ENCODE measurements at regions not wholly inside any gene's neighbourhood (a gene's known extent, or its start where the extent isn't known, plus 50 kb on each side); places are given as distances from the start of the nearest gene placed in this dataset.

GRCh38 chr11:119489087-119489486 lies 66.1 kb upstream of the THY1 start:
- Mint-ChIP-seq H3K27ac (no peak overlapping the region), H3K36me3 (no peaks in the 10 kb centered on the region), H3K4me3 (no peak overlapping the region), H3K9me3 (no peaks in the 10 kb centered on the region), H3K4me1 (no peaks in the 10 kb centered on the region), H3K27me3 (peaks cover 19 to 37% of the 10 kb centered on the region in 2 donors)
- H3K4me1 ChIP-seq (ENCODE audit: insufficient read depth, low read length) = no peaks in the 10 kb centered on the region
- no peak overlapping the region for H3K4me3 ChIP-seq (ENCODE audit: low read length in 2 of 2)
- no peak overlapping the region for H3K27ac ChIP-seq (ENCODE audit: low read depth, low read length)
- CTCF ChIA-PET (ENCODE audit: partially characterized antibody) = no interaction called here
- intact Hi-C loops (cut with micrococcal nuclease) = no loop called here
- POLR2A ChIA-PET (ENCODE audit: partially characterized antibody) = no interaction called here
- H3K27me3 ChIP-seq (ENCODE audit: insufficient read depth, low read length) = no peaks in the 10 kb centered on the region
- no peaks in the 10 kb centered on the region for H3K9me3 ChIP-seq (ENCODE audit: control insufficient read depth in 1 of 2, low read length in 2 of 2)
- DNase-seq = no peak
- no peaks in the 10 kb centered on the region for H3K36me3 ChIP-seq (ENCODE audit: insufficient read depth, low read length)

DNA sequence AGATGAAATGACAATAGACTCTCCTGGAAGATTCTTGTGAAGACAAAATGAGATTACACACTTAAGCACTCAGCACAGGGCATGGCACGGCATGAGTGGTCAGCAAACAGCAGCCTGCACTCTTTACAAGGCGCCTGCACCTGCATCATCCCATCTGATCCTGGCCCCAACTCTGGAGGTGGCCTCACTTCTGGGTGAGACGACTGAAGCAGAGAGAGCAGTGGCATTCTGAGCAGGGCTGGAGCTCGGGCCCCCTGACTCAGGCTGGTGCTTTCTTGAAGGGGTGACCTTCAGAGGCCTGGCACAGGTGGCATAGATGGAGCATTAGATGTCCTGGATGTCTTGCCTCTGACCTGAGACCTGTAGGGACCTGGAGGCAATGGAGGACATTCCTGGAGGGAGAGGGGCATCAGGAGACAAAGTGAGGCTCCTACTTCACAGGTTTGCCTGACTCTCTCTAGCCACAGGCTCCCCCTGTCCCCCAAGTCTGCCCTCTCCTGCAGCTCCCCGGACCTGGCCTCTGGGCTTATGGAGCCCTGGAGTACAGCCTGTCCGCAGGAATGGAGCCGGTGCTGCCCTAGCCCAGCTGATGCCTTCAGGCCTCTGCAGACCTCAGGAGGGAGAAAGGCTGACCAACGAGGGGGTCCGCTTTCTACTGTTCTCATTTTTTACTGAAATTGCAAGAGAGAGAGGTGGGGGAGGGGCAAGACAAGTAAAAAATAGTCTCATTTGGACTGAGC lies 65.5 kb upstream of the THY1 start:
- no peak for DNase-seq
- H3K36me3 ChIP-seq (ENCODE audit: insufficient read depth, low read length) = no peaks in the 10 kb centered on the region
- Mint-ChIP-seq H3K36me3 (no peaks in the 10 kb centered on the region), H3K4me3 (no peak overlapping the region), H3K27me3 (peaks cover 19 to 38% of the 10 kb centered on the region in 2 donors), H3K9me3 (no peaks in the 10 kb centered on the region), H3K27ac (no peak overlapping the region), H3K4me1 (no peaks in the 10 kb centered on the region)
- H3K4me3 ChIP-seq (ENCODE audit: low read length in 2 of 2) = no peak overlapping the region
- H3K4me1 ChIP-seq (ENCODE audit: insufficient read depth, low read length) = no peaks in the 10 kb centered on the region
- no peaks in the 10 kb centered on the region for H3K9me3 ChIP-seq (ENCODE audit: control insufficient read depth in 1 of 2, low read length in 2 of 2)
- no peaks in the 10 kb centered on the region for H3K27me3 ChIP-seq (ENCODE audit: insufficient read depth, low read length)
- ChIA-PET CTCF (ENCODE audit: partially characterized antibody) (no interaction called here), POLR2A (ENCODE audit: partially characterized antibody) (no interaction called here)
- no peak overlapping the region for H3K27ac ChIP-seq (ENCODE audit: low read depth, low read length)
- intact Hi-C loops (cut with micrococcal nuclease) = no loop called here

DNA sequence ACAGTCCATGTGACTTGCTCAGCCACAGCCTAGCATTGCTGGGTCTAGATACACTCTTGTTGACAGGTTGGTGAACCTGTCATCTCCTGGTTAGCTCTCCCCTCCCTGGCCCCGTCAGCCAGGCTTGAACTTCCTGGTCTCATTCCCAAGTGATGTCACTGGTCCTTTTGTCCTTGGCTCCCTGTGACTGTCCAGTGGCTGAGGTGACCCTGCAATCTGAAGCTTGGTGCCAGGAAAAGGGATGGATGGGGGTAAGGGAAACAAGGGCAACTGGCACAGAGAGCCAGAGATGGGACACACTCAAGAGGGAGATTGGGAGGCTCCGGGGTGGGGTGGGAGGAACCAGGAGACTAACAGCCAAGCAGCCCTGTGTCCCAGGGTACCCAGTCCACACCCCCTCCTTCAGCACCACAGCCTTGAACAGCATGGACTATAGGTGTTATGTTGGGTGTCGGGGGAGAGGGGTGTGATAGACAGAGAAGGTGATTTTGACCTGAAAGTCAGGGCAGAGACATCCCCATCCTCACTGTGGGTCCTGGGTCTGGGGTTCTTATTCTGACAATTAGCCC lies 63.8 kb upstream of the THY1 start:
- no peak overlapping the region for H3K27ac ChIP-seq (ENCODE audit: low read depth, low read length)
- H3K36me3 Mint-ChIP-seq = no peaks in the 10 kb centered on the region
- peaks cover 19 to 40% of the 10 kb centered on the region in 2 donors for H3K27me3 Mint-ChIP-seq
- ChIA-PET CTCF (ENCODE audit: partially characterized antibody) (no interaction called here), POLR2A (ENCODE audit: partially characterized antibody) (no interaction called here)
- no peak for DNase-seq
- H3K4me1 Mint-ChIP-seq = no peaks in the 10 kb centered on the region
- no peak overlapping the region for H3K4me3 ChIP-seq (ENCODE audit: low read length in 2 of 2)
- H3K27ac Mint-ChIP-seq = no peak overlapping the region
- H3K36me3 ChIP-seq (ENCODE audit: insufficient read depth, low read length) = no peaks in the 10 kb centered on the region
- H3K9me3 ChIP-seq (ENCODE audit: control insufficient read depth in 1 of 2, low read length in 2 of 2) = no peaks in the 10 kb centered on the region
- H3K4me1 ChIP-seq (ENCODE audit: insufficient read depth, low read length) = peaks cover under 1% of the 10 kb centered on the region
- H3K27me3 ChIP-seq (ENCODE audit: insufficient read depth, low read length) = no peaks in the 10 kb centered on the region
- no peak overlapping the region for H3K4me3 Mint-ChIP-seq
- intact Hi-C loops (cut with micrococcal nuclease) = no loop called here
- no peaks in the 10 kb centered on the region for H3K9me3 Mint-ChIP-seq

GRCh38 chr11:119486016-119486415 lies 63.0 kb upstream of the THY1 start:
- intact Hi-C loops (cut with micrococcal nuclease) = no loop called here
- DNase-seq = no peak
- Mint-ChIP-seq H3K4me1 (peaks cover 0 to 4% (median 0%) of the 10 kb centered on the region in 4 donors), H3K27ac (no peak overlapping the region), H3K36me3 (no peaks in the 10 kb centered on the region), H3K4me3 (no peak overlapping the region), H3K27me3 (peaks cover 16 to 40% of the 10 kb centered on the region in 2 donors), H3K9me3 (no peaks in the 10 kb centered on the region)
- Histone ChIP-seq H3K36me3 (ENCODE audit: insufficient read depth, low read length) (no peaks in the 10 kb centered on the region), H3K4me1 (ENCODE audit: insufficient read depth, low read length) (peaks cover 7% of the 10 kb centered on the region), H3K9me3 (ENCODE audit: control insufficient read depth in 1 of 2, low read length in 2 of 2) (no peaks in the 10 kb centered on the region), H3K27me3 (ENCODE audit: insufficient read depth, low read length) (no peaks in the 10 kb centered on the region), H3K27ac (ENCODE audit: low read depth, low read length) (no peak overlapping the region), H3K4me3 (ENCODE audit: low read length in 2 of 2) (no peak overlapping the region)
- POLR2A ChIA-PET (ENCODE audit: partially characterized antibody) = no interaction called here
- CTCF ChIA-PET (ENCODE audit: partially characterized antibody) = no interaction called here

DNA sequence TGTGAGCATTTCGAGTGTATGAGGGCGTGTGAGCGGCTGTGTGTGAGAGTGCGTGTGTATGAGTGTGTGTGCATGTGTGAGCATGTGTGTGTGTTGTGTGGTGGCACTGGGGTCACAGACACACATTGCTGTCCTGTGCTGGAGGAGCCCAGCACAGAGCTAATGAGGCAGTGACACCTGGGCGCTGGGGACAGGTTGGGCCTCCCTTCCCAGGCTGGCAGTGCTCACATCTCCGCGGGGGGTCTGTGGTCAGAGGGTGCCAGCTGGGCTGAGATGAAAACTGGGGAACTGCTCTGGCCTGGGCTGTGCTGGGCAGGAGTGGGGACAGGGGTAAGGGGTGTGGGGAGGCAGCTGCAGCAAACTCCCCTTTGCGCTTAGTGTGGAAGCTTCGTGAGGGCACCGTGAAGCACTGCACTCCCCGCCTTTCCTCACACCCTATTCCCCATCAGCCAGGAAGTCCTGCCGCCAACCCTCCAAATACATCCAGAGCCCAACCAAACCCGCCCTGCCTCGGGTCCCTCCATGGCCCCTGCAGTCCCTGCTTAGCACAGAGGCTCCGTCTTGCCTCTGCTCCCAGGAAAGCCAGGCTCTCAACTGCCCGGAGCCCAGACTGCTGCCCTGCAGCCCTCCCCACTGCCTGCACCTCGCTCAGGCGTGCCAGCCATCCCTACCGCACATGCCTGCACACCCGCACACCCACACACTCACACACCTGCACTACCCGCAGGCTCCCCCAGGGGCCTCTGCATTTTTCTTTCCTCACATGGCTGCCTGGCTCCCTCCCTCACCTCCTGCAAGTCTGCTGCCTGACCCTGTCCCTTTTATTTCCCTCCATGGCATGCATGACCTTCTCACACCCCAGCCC lies 62.0 kb upstream of the THY1 start:
- no peak overlapping the region for H3K4me3 ChIP-seq (ENCODE audit: low read length in 2 of 2)
- POLR2A ChIA-PET (ENCODE audit: partially characterized antibody) = no interaction called here
- no peaks in the 10 kb centered on the region for H3K36me3 Mint-ChIP-seq
- H3K36me3 ChIP-seq (ENCODE audit: insufficient read depth, low read length) = no peaks in the 10 kb centered on the region
- H3K4me1 ChIP-seq (ENCODE audit: insufficient read depth, low read length) = peaks cover 7% of the 10 kb centered on the region
- no peak overlapping the region for H3K4me3 Mint-ChIP-seq
- no peaks in the 10 kb centered on the region for H3K9me3 ChIP-seq (ENCODE audit: control insufficient read depth in 1 of 2, low read length in 2 of 2)
- intact Hi-C loops (cut with micrococcal nuclease) = loop anchor here (5.0 kb wide), 1 partner anchor 242 kb away; the partner anchor contains the start of gene NECTIN1
- no peaks in the 10 kb centered on the region for H3K27me3 ChIP-seq (ENCODE audit: insufficient read depth, low read length)
- H3K27ac ChIP-seq (ENCODE audit: low read depth, low read length) = no peak overlapping the region
- no peak for DNase-seq
- H3K27me3 Mint-ChIP-seq = peaks cover 15 to 41% of the 10 kb centered on the region in 2 donors
- peaks cover 0 to 4% (median 0%) of the 10 kb centered on the region in 4 donors for H3K4me1 Mint-ChIP-seq
- CTCF ChIA-PET (ENCODE audit: partially characterized antibody) = interaction anchor here (1.1 kb wide), 1 partner anchor 245 kb away, joined by 3 read pairs; the partner anchor contains the start of gene NECTIN1
- H3K9me3 Mint-ChIP-seq = no peaks in the 10 kb centered on the region
- no peak overlapping the region for H3K27ac Mint-ChIP-seq

- Histone ChIP-seq H3K27ac (ENCODE audit: low read depth, low read length) (no peak overlapping the region), H3K27me3 (ENCODE audit: insufficient read depth, low read length) (no peaks in the 10 kb centered on the region), H3K4me3 (ENCODE audit: low read length in 2 of 2) (no peak overlapping the region), H3K4me1 (ENCODE audit: insufficient read depth, low read length) (peaks cover 7% of the 10 kb centered on the region), H3K36me3 (ENCODE audit: insufficient read depth, low read length) (no peaks in the 10 kb centered on the region), H3K9me3 (ENCODE audit: control insufficient read depth in 1 of 2, low read length in 2 of 2) (no peaks in the 10 kb centered on the region)
- no peak for DNase-seq
- Mint-ChIP-seq H3K27me3 (peaks cover 14 to 39% of the 10 kb centered on the region in 2 donors), H3K36me3 (no peaks in the 10 kb centered on the region), H3K27ac (no peak overlapping the region), H3K9me3 (no peaks in the 10 kb centered on the region), H3K4me3 (no peak overlapping the region), H3K4me1 (peaks cover 0 to 4% (median 0%) of the 10 kb centered on the region in 4 donors)
- POLR2A ChIA-PET (ENCODE audit: partially characterized antibody) = no interaction called here
- CTCF ChIA-PET (ENCODE audit: partially characterized antibody) = interaction anchor here (1.1 kb wide), 1 partner anchor 246 kb away, joined by 3 read pairs; the partner anchor contains the start of gene NECTIN1
- intact Hi-C loops (cut with micrococcal nuclease) = loop anchor here (5.0 kb wide), 1 partner anchor 243 kb away; the partner anchor contains the start of gene NECTIN1
Observed at GRCh38 chr11:119483881-119484371, 61.0 kb upstream of the THY1 start.

DNA sequence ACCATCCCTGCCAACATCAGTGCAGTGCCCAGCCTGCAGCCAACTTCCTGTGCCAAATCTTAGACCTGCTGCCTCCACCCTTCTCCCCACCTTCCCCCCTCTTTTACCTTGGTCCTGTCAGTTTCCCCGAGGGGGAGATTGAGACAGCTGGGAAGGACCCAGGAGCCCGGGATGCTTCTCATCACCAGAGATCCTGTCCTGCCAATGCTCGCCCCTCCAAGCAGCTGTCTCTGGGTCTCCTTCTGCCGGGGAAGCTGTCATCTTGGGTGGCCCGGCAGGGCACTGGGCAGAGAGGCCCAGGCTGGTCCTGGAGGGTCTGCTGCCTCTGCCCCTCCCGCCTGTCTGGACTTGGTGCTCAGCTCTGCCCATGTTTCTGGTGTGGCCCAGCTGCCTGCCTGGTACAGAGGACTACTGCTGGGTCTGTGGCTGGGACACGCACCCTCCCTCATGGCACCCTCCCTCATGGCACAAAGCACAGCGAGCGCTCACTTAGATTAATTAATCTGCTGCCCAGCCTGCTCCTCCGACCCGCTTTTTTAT lies 60.4 kb upstream of the THY1 start:
- intact Hi-C loops (cut with micrococcal nuclease) = loop anchor here (5.0 kb wide), 1 partner anchor 244 kb away; the partner anchor contains the start of gene NECTIN1
- Mint-ChIP-seq H3K9me3 (no peaks in the 10 kb centered on the region), H3K4me3 (no peak overlapping the region), H3K4me1 (peaks cover 0 to 4% (median 0%) of the 10 kb centered on the region in 4 donors), H3K27ac (no peak overlapping the region), H3K36me3 (no peaks in the 10 kb centered on the region), H3K27me3 (peaks cover 12 to 36% of the 10 kb centered on the region in 2 donors)
- CTCF ChIA-PET (ENCODE audit: partially characterized antibody) = interaction anchor here (1.1 to 1.3 kb wide), 2 partner anchors 8 to 246 kb away, joined by 3 read pairs; partner anchors contain the start of gene NECTIN1
- Histone ChIP-seq H3K27ac (ENCODE audit: low read depth, low read length) (no peak overlapping the region), H3K27me3 (ENCODE audit: insufficient read depth, low read length) (no peaks in the 10 kb centered on the region), H3K4me3 (ENCODE audit: low read length in 2 of 2) (no peak overlapping the region), H3K4me1 (ENCODE audit: insufficient read depth, low read length) (peaks cover 7% of the 10 kb centered on the region), H3K36me3 (ENCODE audit: insufficient read depth, low read length) (no peaks in the 10 kb centered on the region), H3K9me3 (ENCODE audit: control insufficient read depth in 1 of 2, low read length in 2 of 2) (no peaks in the 10 kb centered on the region)
- DNase-seq = no peak
- POLR2A ChIA-PET (ENCODE audit: partially characterized antibody) = no interaction called here

Data from CD4-positive, alpha-beta memory T cell (primary cell).